K562 (cell line): ENCODE measurements at regions not wholly inside any gene's neighbourhood (a gene's known extent, or its start where the extent isn't known, plus 50 kb on each side); places are given as distances from the start of the nearest gene placed in this dataset.
A peak's percentile ranks its signal among the peaks of the same experiment; 100 is the strongest.

ENCODE experiments used
- ATAC-seq: fragments of 200-7000 bp; cut with Tn5 transposase; 3 replicates; pipeline ENCODE4 v1.9.1; 2020; ENCODE audit warnings: moderate library complexity
- BruUV-seq: library from RNA; stranded (reverse); fragments of 400-500 nt; replicated peaks from 2 replicates; lab custom pipeline; 2021; lab: Mats Ljungman, UMichigan
- CTCF ChIA-PET: fragments of 300-600 bp; formaldehyde crosslinking; extraction: SDS; loops from one replicate; lab custom pipeline; 2021; ENCODE audit warnings: low intra/inter-chr PET ratio; lab: Yijun Ruan, JAX
- POLR2A ChIA-PET: fragments of 300-600, 350-650 bp; sonication (Branson Sonifier 250); formaldehyde crosslinking; extraction: SDS; loops from one replicate; lab custom pipeline; 2021; ENCODE audit warnings: antibody characterized with exemption, inconsistent platforms; lab: Yijun Ruan, JAX
- DNase-seq, 4 experiments: peaks; one replicate each; pipeline versions ENCODE4 v3.0.0 to v3.0.0-alpha.2; 2011 to 2018; ENCODE audit warnings: low spot score in 3 of 4, mixed read lengths in 3 of 4; ENCODE audit errors: extremely low read depth in 1 of 4
- FAIRE-seq: peaks from 2 replicates; lab custom pipeline; 2011; peaks lifted over from hg19 to GRCh38; lab: Jason Lieb, UNC
- H2AFZ ChIP-seq: 2 replicates; pipeline ENCODE4 v1.6.0; 2011; ENCODE audit warnings: low read depth, low read length, control low read depth, inconsistent platforms
- H3K27ac ChIP-seq: fragments of 200-600 bp; 3 replicates; pipeline ENCODE4 v1.8.0; 2011; ENCODE audit warnings: low read depth, mild to moderate bottlenecking, control low read depth, inconsistent platforms, low read length, moderate library complexity, mixed read lengths; ENCODE audit errors: extremely low read depth
- H3K27me3 ChIP-seq, 2 experiments: fragments of 300-600 bp in 1 of 2; 2 replicates in 1 of 2; 3 replicates in 1 of 2; pipeline versions ENCODE4 v1.6.0 to v1.8.0; 2011; ENCODE audit warnings: inconsistent platforms in 2 of 2, low read length in 2 of 2, mild to moderate bottlenecking in 1 of 2, mixed read lengths in 1 of 2, moderate library complexity in 1 of 2; ENCODE audit not compliant: control insufficient read depth in 2 of 2, insufficient read depth in 2 of 2
- H3K36me3 ChIP-seq: fragments of 300-600 bp; 3 replicates; pipeline ENCODE4 v1.8.0; 2011; ENCODE audit warnings: mild to moderate bottlenecking, low read length, inconsistent platforms; ENCODE audit not compliant: control insufficient read depth, insufficient read depth
- H3K4me1 ChIP-seq, 2 experiments: fragments of 200-600 bp in 1 of 2; replicated peaks in 1 of 2; 2 replicates in 1 of 2; 3 replicates in 1 of 2; pipeline versions ENCODE4 v1.5.1 to v1.8.0; 2011; ENCODE audit warnings: inconsistent platforms in 2 of 2, low read length in 2 of 2, mild to moderate bottlenecking in 1 of 2, mixed read lengths in 1 of 2, moderate library complexity in 1 of 2; ENCODE audit not compliant: control insufficient read depth in 2 of 2, insufficient read depth in 2 of 2
- H3K4me2 ChIP-seq: 2 replicates; pipeline ENCODE4 v1.6.1; 2011; ENCODE audit warnings: low read length, control low read depth, inconsistent platforms, mixed read lengths; ENCODE audit not compliant: insufficient read depth
- H3K4me3 ChIP-seq: fragments of 200-600 bp; sonication (generic), shearing (Covaris generic); 2 replicates; pipeline ENCODE4 v1.5.1; 2016; ENCODE audit warnings: control low read depth, inconsistent platforms
- H3K79me2 ChIP-seq: fragments of 200-600 bp; 3 replicates; pipeline ENCODE4 v1.8.0; 2011; ENCODE audit warnings: low read length, inconsistent platforms; ENCODE audit not compliant: control insufficient read depth, insufficient read depth
- H3K9ac ChIP-seq, 2 experiments: 2 replicates each; pipeline versions ENCODE4 v1.6.0 to v1.6.1; 2011; ENCODE audit warnings: low read depth in 2 of 2, low read length in 2 of 2, control low read depth in 1 of 2, inconsistent platforms in 1 of 2, mild to moderate bottlenecking in 1 of 2, mixed read lengths in 1 of 2; ENCODE audit not compliant: insufficient read depth in 1 of 2
- H3K9me1 ChIP-seq: one replicate; pipeline ENCODE4 v1.6.0; 2011; ENCODE audit warnings: inconsistent platforms, mild to moderate bottlenecking, low read length, moderate library complexity; ENCODE audit not compliant: control insufficient read depth, insufficient read depth
- H3K9me3 ChIP-seq: replicated peaks from 2 replicates; pipeline ENCODE4 v1.5.1; 2011; ENCODE audit warnings: low read depth, low read length, inconsistent platforms; ENCODE audit not compliant: control insufficient read depth, insufficient read depth
- H4K20me1 ChIP-seq: replicated peaks from 2 replicates; pipeline ENCODE4 v1.6.1; 2011; ENCODE audit warnings: low read length, inconsistent platforms, mixed read lengths; ENCODE audit not compliant: control insufficient read depth, insufficient read depth
- HNRNPH1 ChIP-seq: fragments of 200-400 bp; formaldehyde crosslinking; optimal IDR thresholded peaks from 2 replicates; pipeline ENCODE3; 2017; ENCODE audit warnings: low read depth, mild to moderate bottlenecking, low read length, moderate library complexity
- WGBS: fragments of 100-300 bp; shearing (Covaris generic); methylation state at CpG from one replicate; pipeline ENCODE4 v1.1.6; 2016; ENCODE audit warnings: low coverage, mixed read lengths; ENCODE audit not compliant: insufficient coverage; ENCODE audit errors: missing lambda C conversion rate; 5-methylcytosine and 5-hydroxymethylcytosine counted together
- in situ Hi-C: fragments of 300-500 bp; cut with MboI; formaldehyde crosslinking; loops from 4 replicates; pipeline ENCODE4 v1.15.0; 2018; ENCODE audit warnings: inconsistent platforms, mixed read lengths
- intact Hi-C: fragments of 100-400 bp; cut with micrococcal nuclease; formaldehyde crosslinking; loops from 2 replicates; pipeline ENCODE4 v1.14.2; 2022
- TF ChIP-seq, protein P1 (sequence below): fragments of 450-650 bp; formaldehyde crosslinking; IDR thresholded peaks from 2 replicates; pipeline ENCODE4 v1.4.0; 2020; ENCODE audit warnings: mild to moderate bottlenecking, mixed read lengths
- TF ChIP-seq, protein P2 (sequence below), 3 experiments: fragments of 200-800 bp in 1 of 3; fragments of 250-450 bp in 1 of 3; fragments of 450-650 bp in 1 of 3; sonication (Bioruptor Pico) in 1 of 3; sonication (Bioruptor generic) in 1 of 3; formaldehyde crosslinking in 1 of 3; IDR thresholded peaks; 2 replicates each; pipeline versions ENCODE4 v1.6.1 to v1.8.0; 2016 to 2022; ENCODE audit warnings: mild to moderate bottlenecking in 2 of 3, missing genetic modification characterization in 2 of 3, missing compliant biosample characterization in 1 of 3, moderate library complexity in 1 of 3

DNA sequence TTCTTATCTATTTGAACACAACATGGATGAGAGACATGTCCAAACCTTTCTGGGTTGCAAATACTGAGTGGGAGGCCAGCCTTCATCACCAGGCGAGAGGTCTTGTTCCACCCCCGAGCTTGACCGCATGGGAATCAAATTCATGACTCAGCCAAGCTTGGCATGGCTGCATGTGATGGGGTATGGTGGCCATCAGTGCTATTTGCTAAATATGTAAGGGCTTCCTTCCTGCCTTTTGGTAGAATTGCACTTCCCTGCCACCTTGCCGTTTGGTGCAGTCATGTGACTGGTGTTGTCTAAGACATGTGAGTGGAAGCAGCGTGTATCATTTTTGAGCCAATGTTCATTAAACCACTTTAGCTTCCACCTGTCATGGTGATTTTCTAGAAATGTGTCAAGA is 508.9 kb upstream of the SULF2 start:
- H3K27ac ChIP-seq: no peak overlapping the region
- in situ Hi-C loops (no loop called here), intact Hi-C loops (no loop called here)
- peak in 1 of 4 experiments; percentile 12 for DNase-seq
- no TSS peak for BruUV-seq
- no peaks in the 10 kb centered on the region for H3K9me1 ChIP-seq
- ATAC-seq: no peak
- no peak overlapping the region for H3K4me3 ChIP-seq
- no peaks in the 10 kb centered on the region for H4K20me1 ChIP-seq
- no peaks in the 10 kb centered on the region for H3K36me3 ChIP-seq
- no peak for FAIRE-seq
- no peaks in the 10 kb centered on the region for H3K79me2 ChIP-seq
- no peak overlapping the region for H3K4me2 ChIP-seq
- H3K4me1 ChIP-seq: no peaks in the 10 kb centered on the region
- H3K9ac ChIP-seq: no peak overlapping the region
- POLR2A ChIA-PET: interaction anchor here (0.6 to 1.2 kb wide), 2 partner anchors 24 to 399 kb away, joined by 3 to 4 read pairs; no protein-coding TSS in a partner anchor
- H3K9me3 ChIP-seq: no peaks in the 10 kb centered on the region
- TF ChIP-seq, protein P1, sequence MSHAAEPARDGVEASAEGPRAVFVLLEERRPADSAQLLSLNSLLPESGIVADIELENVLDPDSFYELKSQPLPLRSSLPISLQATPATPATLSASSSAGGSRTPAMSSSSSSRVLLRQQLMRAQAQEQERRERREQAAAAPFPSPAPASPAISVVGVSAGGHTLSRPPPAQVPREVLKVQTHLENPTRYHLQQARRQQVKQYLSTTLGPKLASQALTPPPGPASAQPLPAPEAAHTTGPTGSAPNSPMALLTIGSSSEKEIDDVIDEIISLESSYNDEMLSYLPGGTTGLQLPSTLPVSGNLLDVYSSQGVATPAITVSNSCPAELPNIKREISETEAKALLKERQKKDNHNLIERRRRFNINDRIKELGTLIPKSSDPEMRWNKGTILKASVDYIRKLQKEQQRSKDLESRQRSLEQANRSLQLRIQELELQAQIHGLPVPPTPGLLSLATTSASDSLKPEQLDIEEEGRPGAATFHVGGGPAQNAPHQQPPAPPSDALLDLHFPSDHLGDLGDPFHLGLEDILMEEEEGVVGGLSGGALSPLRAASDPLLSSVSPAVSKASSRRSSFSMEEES: peak; percentile 48
- TF ChIP-seq, protein P2, sequence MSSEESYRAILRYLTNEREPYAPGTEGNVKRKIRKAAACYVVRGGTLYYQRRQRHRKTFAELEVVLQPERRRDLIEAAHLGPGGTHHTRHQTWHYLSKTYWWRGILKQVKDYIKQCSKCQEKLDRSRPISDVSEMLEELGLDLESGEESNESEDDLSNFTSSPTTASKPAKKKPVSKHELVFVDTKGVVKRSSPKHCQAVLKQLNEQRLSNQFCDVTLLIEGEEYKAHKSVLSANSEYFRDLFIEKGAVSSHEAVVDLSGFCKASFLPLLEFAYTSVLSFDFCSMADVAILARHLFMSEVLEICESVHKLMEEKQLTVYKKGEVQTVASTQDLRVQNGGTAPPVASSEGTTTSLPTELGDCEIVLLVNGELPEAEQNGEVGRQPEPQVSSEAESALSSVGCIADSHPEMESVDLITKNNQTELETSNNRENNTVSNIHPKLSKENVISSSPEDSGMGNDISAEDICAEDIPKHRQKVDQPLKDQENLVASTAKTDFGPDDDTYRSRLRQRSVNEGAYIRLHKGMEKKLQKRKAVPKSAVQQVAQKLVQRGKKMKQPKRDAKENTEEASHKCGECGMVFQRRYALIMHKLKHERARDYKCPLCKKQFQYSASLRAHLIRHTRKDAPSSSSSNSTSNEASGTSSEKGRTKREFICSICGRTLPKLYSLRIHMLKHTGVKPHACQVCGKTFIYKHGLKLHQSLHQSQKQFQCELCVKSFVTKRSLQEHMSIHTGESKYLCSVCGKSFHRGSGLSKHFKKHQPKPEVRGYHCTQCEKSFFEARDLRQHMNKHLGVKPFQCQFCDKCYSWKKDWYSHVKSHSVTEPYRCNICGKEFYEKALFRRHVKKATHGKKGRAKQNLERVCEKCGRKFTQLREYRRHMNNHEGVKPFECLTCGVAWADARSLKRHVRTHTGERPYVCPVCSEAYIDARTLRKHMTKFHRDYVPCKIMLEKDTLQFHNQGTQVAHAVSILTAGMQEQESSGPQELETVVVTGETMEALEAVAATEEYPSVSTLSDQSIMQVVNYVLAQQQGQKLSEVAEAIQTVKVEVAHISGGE (CRISPR knock-in tag; IDR thresholded peaks at IDR 0.05): peak in 1 of 3 experiments; percentile 63; a peak in 2 of 6 replicates
- TF ChIP-seq HNRNPH1: no peak
- CTCF ChIA-PET: no interaction called here
- no peak overlapping the region for H2AFZ ChIP-seq
- WGBS: 6% methylated on average over 5 of the region's 5 CpGs
- peaks cover 5 to 11% of the 10 kb centered on the region in 2 experiments; a peak in 4 of 5 replicates for H3K27me3 ChIP-seq
